Brain microvascular endothelial cell (primary cell): ENCODE measurements at regions not wholly inside any gene's neighbourhood (a gene's known extent, or its start where the extent isn't known, plus 50 kb on each side); places are given as distances from the start of the nearest gene placed in this dataset.
"Not testable (repeated sequence)": the region's sequence is repeated elsewhere in the genome, so short reads cannot be mapped to it uniquely, and the experiment has no call there.

Experiments used
- DNase-seq: peaks from one replicate; pipeline ENCODE4 v3.0.0-alpha.2; 2020
- H3K27ac ChIP-seq: fragments of 250-450 bp; sonication (Bioruptor Pico); 2 replicates; pipeline ENCODE4 v1.5.1; 2020; ENCODE audit warnings: mild to moderate bottlenecking, moderate library complexity
- H3K27me3 ChIP-seq: fragments of 250-450 bp; sonication (Bioruptor Pico); replicated peaks from 2 replicates; pipeline ENCODE4 v1.5.1; 2020; ENCODE audit warnings: mild to moderate bottlenecking
- H3K36me3 ChIP-seq: fragments of 250-450 bp; sonication (Bioruptor Pico); replicated peaks from 2 replicates; pipeline ENCODE4 v1.5.1; 2020; ENCODE audit warnings: mild to moderate bottlenecking
- H3K4me3 ChIP-seq: 2 replicates; pipeline ENCODE4 v1.5.1; 2011; ENCODE audit warnings: low read depth, mild to moderate bottlenecking, control low read depth, low read length, moderate library complexity
- in situ Hi-C: cut with HindIII; loops from 2 replicates; pipeline ENCODE4 v1.10.0; 2017; ENCODE audit warnings: low sequenced_read_pairs, low pct_ligation_motif_present
- TF ChIP-seq, protein P1 (sequence below): IDR thresholded peaks from 2 replicates; pipeline ENCODE4 v1.5.1; 2011; ENCODE audit warnings: low read depth, mild to moderate bottlenecking, moderate library complexity, low read length, control low read depth, inconsistent platforms; ENCODE audit errors: missing control alignments

DNA sequence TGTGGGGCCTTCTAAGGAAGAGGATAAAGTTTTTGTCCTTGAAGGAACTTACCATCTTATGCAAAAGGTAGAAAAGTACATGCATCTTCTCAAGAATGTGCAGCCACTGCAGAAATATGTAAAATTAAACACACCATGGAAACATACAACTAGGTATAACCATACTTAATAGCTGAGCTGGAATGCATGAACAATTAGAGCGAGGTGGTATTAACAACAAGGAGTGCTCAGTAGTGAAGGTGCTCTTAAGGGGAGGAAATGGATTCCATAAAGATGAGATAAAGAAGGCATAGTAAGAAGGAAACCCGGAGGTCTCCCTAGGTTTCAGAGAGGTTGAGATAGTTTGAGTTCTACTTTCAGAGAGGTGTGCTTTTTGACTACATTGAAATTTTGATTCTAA is 415.9 kb downstream of the NDFIP2 start:
- H3K4me3 ChIP-seq = no peak overlapping the region
- no peaks in the 10 kb centered on the region for H3K36me3 ChIP-seq
- no peak overlapping the region for H3K27ac ChIP-seq
- in situ Hi-C loops = no loop called here
- no peaks in the 10 kb centered on the region for H3K27me3 ChIP-seq
- DNase-seq = no peak
- TF ChIP-seq, protein P1, sequence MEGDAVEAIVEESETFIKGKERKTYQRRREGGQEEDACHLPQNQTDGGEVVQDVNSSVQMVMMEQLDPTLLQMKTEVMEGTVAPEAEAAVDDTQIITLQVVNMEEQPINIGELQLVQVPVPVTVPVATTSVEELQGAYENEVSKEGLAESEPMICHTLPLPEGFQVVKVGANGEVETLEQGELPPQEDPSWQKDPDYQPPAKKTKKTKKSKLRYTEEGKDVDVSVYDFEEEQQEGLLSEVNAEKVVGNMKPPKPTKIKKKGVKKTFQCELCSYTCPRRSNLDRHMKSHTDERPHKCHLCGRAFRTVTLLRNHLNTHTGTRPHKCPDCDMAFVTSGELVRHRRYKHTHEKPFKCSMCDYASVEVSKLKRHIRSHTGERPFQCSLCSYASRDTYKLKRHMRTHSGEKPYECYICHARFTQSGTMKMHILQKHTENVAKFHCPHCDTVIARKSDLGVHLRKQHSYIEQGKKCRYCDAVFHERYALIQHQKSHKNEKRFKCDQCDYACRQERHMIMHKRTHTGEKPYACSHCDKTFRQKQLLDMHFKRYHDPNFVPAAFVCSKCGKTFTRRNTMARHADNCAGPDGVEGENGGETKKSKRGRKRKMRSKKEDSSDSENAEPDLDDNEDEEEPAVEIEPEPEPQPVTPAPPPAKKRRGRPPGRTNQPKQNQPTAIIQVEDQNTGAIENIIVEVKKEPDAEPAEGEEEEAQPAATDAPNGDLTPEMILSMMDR = no peak

DNA sequence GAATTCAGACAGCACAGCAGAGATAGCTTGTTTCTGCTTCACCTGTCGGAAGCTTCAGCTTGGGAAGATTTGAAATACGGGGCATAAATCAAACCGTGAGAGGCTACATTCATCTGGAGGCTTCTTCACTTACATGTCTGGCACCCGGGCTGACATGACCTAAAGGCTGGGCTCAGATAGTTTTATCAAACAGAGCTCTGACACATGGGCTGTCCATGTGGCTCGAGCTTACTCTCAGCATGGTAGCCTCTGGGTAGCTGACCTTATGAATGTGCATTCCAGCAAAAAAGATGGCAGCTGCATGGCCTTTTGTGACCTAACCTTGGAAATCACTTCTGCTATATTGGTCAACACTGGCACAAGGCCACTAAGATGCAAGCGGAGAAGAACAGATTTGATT is 414.5 kb downstream of the NDFIP2 start:
- Histone ChIP-seq H3K4me3 (no peak overlapping the region), H3K36me3 (no peaks in the 10 kb centered on the region), H3K27ac (no peak overlapping the region), H3K27me3 (no peaks in the 10 kb centered on the region)
- in situ Hi-C loops = no loop called here
- TF ChIP-seq, protein P1 = no peak
- DNase-seq = no peak

DNA sequence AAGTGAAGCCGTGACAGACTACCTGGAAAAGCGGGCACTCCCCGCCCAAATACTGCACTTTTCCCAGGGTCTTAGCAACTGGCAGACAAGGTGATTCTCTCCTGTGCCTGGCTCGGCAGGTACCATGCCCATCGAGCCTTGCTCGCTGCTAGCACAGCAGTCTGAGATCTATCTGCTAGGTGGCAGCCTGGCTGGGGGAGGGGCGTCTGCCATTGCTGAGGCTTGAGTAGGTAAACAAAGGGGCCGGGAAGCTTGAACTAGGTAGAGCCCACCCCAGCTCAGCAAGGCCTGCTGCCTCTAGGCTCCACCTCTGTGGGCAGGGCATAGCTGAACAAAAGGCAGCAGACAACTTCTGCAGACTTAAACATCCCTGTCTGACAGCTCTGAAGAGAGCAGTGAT is 406.3 kb downstream of the NDFIP2 start:
- in situ Hi-C loops = not testable (repeated sequence)

DNA sequence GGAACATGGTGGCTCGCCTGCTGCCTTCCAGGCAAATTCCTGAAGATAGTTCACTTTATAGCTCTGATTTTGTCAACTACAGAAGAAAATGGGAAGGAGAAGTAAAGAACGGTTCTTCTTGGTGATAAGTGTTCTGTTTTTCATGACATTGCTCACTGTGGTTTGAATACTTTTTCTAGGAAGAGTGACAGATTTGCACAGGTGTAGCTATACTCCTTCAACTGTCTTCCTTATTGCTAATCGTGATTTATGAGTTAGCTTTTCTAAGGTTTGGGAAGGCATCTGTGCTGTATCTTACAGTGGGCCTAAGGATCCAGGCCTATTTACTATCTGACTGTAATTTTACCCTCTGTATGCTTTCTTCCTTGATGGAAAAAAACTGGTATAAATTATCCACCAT is 405.6 kb downstream of the NDFIP2 start:
- no peak overlapping the region for H3K4me3 ChIP-seq
- no peak overlapping the region for H3K27ac ChIP-seq
- no peaks in the 10 kb centered on the region for H3K27me3 ChIP-seq
- no peak for DNase-seq
- in situ Hi-C loops = no loop called here
- no peaks in the 10 kb centered on the region for H3K36me3 ChIP-seq
- TF ChIP-seq, protein P1 = no peak

More for the DNA sequence above, 406.3 kb downstream of the NDFIP2 start:
- not testable (repeated sequence) for H3K4me3 ChIP-seq, H3K27ac ChIP-seq, DNase-seq, H3K27me3 ChIP-seq, H3K36me3 ChIP-seq

DNA sequence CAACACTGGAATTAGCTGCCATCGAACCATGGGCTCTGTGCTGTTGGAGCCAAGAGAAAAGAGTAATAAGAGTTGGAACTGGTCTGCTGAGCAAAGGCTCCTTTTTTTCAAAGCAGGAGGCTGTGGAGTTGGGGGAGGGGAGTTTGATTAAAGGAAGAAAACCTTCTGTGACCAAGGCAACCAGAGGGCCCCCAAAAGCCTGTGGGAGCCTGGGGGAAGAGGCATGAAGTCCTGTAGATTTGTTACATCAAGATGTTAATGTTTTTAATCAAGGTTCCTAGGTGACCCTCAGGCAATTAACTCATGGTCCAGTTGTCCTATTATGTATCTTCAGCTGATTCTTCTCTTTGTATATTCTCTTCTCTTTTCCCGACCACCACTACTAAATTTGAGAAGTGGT is 403.9 kb downstream of the NDFIP2 start:
- Histone ChIP-seq H3K4me3 (no peak overlapping the region), H3K27ac (no peak overlapping the region), H3K27me3 (no peaks in the 10 kb centered on the region), H3K36me3 (no peaks in the 10 kb centered on the region)
- in situ Hi-C loops = no loop called here
- TF ChIP-seq, protein P1 = no peak
- DNase-seq = no peak

DNA sequence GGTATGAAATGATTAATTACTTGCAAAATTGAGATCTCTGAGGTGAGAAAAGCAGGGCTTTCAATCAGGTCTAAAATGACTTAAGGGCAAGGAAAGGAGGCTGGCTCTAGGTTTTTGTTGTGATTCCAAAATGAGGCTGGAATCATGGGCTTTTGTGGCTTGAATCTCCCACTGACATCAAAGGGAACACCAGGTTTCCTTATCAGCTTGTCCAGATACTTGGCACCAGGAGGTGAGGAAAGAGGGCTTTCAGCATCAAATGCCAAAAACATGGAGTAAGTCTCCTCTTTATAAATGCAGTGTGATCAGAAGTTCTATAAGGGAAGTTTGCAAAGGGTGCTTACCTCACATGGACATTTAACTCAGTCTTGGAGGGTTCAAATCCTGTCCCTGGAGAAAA is 402.3 kb downstream of the NDFIP2 start:
- DNase-seq = no peak
- Histone ChIP-seq H3K4me3 (no peak overlapping the region), H3K27me3 (no peaks in the 10 kb centered on the region), H3K36me3 (no peaks in the 10 kb centered on the region), H3K27ac (no peak overlapping the region)
- in situ Hi-C loops = no loop called here
- TF ChIP-seq, protein P1 = no peak
